Skeletal muscle cell (primary cell): ENCODE measurements at regions not wholly inside any gene's neighbourhood (a gene's known extent, or its start where the extent isn't known, plus 50 kb on each side); places are given as distances from the start of the nearest gene placed in this dataset.
A peak's percentile ranks its signal among the peaks of the same experiment; 100 is the strongest.

Experiments used
- DNase-seq: peaks from one replicate; pipeline ENCODE4 v3.0.0-alpha.2; 2010; ENCODE audit warnings: low read depth
- H3K4me3 ChIP-seq: 2 replicates; pipeline ENCODE4 v1.5.1; 2011; ENCODE audit warnings: low read depth, mild to moderate bottlenecking, control low read depth, low read length, moderate library complexity

GRCh38 chr4:26126143-26126718 is 194.6 kb upstream of the RBPJ start:
- H3K4me3 ChIP-seq: no peak overlapping the region
- DNase-seq: no peak

- DNase-seq: no peak
These were observed 193.8 kb upstream of the RBPJ start for GRCh38 chr4:26126994-26127393.

GRCh38 chr4:26127851-26128337 is 192.9 kb upstream of the RBPJ start:
- no peak overlapping the region for H3K4me3 ChIP-seq
- no peak for DNase-seq

More at GRCh38 chr4:26126994-26127393, 193.8 kb upstream of the RBPJ start:
- no peak overlapping the region for H3K4me3 ChIP-seq

GRCh38 chr4:26130173-26130572 is 190.6 kb upstream of the RBPJ start:
- H3K4me3 ChIP-seq: no peak overlapping the region
- DNase-seq: no peak

GRCh38 chr4:26130841-26131432 is 189.9 kb upstream of the RBPJ start:
- DNase-seq: no peak
- no peak overlapping the region for H3K4me3 ChIP-seq

- no peak for DNase-seq
- no peak overlapping the region for H3K4me3 ChIP-seq
These were observed 189.1 kb upstream of the RBPJ start for GRCh38 chr4:26131711-26132110.

GRCh38 chr4:26132858-26133257 is 188.0 kb upstream of the RBPJ start:
- no peak overlapping the region for H3K4me3 ChIP-seq
- DNase-seq: no peak

- no peak for DNase-seq
- H3K4me3 ChIP-seq: no peak overlapping the region
These were observed 187.0 kb upstream of the RBPJ start for GRCh38 chr4:26133840-26134239.

GRCh38 chr4:26135331-26135730 is 185.5 kb upstream of the RBPJ start:
- H3K4me3 ChIP-seq: no peak overlapping the region
- DNase-seq: no peak

- DNase-seq: no peak
- H3K4me3 ChIP-seq: no peak overlapping the region
These were observed 184.2 kb upstream of the RBPJ start for GRCh38 chr4:26136615-26137014.

- DNase-seq: no peak
- no peak overlapping the region for H3K4me3 ChIP-seq
These were observed 183.5 kb upstream of the RBPJ start for GRCh38 chr4:26137288-26137687.

- H3K4me3 ChIP-seq: no peak overlapping the region
- DNase-seq: no peak
These were observed 181.4 kb upstream of the RBPJ start for GRCh38 chr4:26139310-26139924.

GRCh38 chr4:26140150-26140898 is 180.5 kb upstream of the RBPJ start:
- H3K4me3 ChIP-seq: no peak overlapping the region
- DNase-seq: peak; percentile 82

GRCh38 chr4:26141051-26141721 is 179.6 kb upstream of the RBPJ start:
- no peak overlapping the region for H3K4me3 ChIP-seq
- no peak for DNase-seq

GRCh38 chr4:26141911-26142638 is 178.7 kb upstream of the RBPJ start:
- peak; percentile 89 for DNase-seq
- no peak overlapping the region for H3K4me3 ChIP-seq

- DNase-seq: no peak
- no peak overlapping the region for H3K4me3 ChIP-seq
These were observed 176.2 kb upstream of the RBPJ start for GRCh38 chr4:26144526-26145155.

- no peak overlapping the region for H3K4me3 ChIP-seq
- no peak for DNase-seq
These were observed 175.6 kb upstream of the RBPJ start for GRCh38 chr4:26145212-26145611.

- H3K4me3 ChIP-seq: no peak overlapping the region
- no peak for DNase-seq
These were observed 171.9 kb upstream of the RBPJ start for GRCh38 chr4:26148927-26149326.

- no peak for DNase-seq
- no peak overlapping the region for H3K4me3 ChIP-seq
These were observed 169.9 kb upstream of the RBPJ start for GRCh38 chr4:26150948-26151347.
